HG03095 (cell line): ENCODE measurements at regions not wholly inside any gene's neighbourhood (a gene's known extent, or its start where the extent isn't known, plus 50 kb on each side); places are given as distances from the start of the nearest gene placed in this dataset.

ENCODE experiments used
- ATAC-seq: cut with Tn5 transposase; IDR thresholded peaks from one replicate; pipeline ENCODE4 v1.9.1; 2021; ENCODE audit warnings: moderate library complexity; ENCODE audit not compliant: unreplicated experiment

GRCh38 chr9:85268131-85268530, 473.6 kb downstream of the AGTPBP1 start:
- no peak for ATAC-seq

DNA sequence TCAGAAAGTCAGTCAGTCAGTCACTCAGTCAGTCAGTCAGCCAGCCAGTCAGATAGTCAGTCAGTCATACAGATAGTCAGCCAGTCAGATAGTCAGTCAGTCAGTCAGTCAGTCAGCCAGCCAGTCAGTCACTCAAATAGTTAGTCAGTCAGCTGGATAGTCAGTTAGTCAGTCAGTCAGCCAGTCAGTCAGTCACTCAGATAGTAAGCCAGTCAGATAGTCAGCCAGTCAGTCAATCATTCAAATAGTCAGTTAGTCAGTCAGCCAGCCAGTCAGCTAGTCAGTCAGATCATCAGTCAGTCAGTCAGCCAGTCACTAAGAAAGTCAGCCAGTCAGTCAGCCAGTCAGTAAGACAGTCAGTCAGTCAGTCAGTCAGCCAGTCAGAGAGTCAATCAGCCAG, 477.1 kb downstream of the AGTPBP1 start:
- ATAC-seq, result no peak

DNA sequence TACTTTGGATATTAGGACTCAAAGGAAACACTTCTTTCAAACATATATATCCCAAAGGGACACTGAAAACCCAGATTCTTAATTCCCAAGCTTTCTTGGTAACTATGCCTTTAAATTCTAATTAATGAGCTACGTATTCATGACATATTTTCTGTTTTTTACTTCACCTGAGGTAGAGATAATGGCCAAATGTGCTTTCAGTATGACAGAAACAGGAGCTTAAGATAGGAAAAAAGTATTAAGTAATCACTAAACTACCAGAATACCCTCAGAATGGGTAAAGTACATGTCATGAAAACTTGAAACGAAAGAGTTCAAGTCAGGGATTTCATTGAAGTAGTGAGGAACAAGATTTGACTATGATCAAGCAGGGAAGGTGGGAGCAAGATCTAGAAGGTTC, 478.5 kb downstream of the AGTPBP1 start:
- no peak for ATAC-seq

DNA sequence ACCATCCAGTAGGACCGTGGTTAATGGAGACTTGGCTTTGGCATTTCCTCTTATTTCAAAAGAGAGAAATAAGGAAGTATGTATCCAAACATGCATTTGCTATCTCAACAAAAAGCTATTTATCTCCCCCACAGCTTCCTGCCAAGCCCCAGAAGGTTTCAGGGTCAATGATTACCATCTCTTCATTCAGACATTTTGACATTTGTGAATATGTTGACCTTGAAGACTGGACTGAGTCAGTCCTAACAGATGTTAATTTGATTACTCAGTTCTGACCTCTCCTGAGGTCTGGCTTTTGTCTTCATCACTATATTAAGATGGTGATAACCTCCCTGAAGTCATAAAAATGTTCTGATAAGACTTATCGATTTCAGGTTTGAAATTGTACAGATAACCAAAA, 479.4 kb downstream of the AGTPBP1 start:
- ATAC-seq, result no peak

DNA sequence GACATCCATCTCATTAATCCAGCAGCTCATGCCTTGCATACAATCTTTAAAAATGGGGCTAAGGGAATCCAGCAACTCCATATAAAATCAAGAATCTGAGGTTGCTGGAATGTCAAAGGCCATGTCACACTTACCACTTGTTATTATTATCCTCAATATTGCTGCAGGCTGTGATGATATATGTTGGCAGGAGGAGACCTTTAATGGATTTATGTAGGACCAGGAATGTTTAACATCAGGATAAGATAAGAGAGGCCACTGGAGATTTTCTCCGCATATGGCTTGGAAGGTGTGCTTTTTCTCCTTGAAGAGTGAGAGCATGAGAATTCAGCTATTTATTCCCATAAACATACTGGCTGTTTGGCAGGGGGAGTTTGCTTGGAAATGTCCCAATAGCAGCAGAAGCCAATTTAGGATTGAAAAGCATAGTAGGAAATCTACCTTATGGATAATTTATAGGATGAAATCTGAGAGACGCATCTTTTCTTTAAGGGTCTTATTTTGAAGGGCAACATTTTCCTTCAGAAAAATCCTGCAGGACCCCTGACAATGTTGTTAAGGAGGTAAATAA, 481.4 kb downstream of the AGTPBP1 start:
- ATAC-seq, result no peak

- no peak for ATAC-seq
These were observed 482.9 kb downstream of the AGTPBP1 start for GRCh38 chr9:85258823-85259370.

GRCh38 chr9:85258236-85258635, 483.5 kb downstream of the AGTPBP1 start:
- no peak for ATAC-seq

- no peak for ATAC-seq
These were observed 492.5 kb downstream of the AGTPBP1 start for GRCh38 chr9:85249313-85249621.

- ATAC-seq, result no peak
These were observed 493.0 kb downstream of the AGTPBP1 start for GRCh38 chr9:85248514-85249312.

GRCh38 chr9:85246541-85246940, 495.2 kb downstream of the AGTPBP1 start:
- no peak for ATAC-seq

DNA sequence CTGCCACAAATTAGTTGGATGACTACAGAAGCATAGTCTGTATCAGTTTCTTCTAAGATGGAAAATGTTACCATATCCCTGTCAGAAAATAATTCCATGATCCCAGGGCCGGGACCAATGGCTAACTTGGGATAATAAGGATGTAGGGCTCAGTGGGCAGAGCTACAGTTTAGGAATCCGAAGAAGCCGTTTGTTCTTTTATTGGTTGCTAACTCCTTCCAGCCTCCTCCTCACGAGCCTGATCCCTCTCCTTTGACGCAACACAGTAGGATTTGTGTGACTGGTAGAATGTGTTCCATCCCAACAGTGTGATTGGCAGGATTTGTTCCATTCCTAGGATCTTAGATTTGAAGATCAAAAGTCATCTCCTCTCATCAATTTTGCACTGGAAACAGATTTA, 496.9 kb downstream of the AGTPBP1 start:
- ATAC-seq, result no peak

- ATAC-seq, result no peak
These were observed 497.8 kb downstream of the AGTPBP1 start for GRCh38 chr9:85243977-85244376.

DNA sequence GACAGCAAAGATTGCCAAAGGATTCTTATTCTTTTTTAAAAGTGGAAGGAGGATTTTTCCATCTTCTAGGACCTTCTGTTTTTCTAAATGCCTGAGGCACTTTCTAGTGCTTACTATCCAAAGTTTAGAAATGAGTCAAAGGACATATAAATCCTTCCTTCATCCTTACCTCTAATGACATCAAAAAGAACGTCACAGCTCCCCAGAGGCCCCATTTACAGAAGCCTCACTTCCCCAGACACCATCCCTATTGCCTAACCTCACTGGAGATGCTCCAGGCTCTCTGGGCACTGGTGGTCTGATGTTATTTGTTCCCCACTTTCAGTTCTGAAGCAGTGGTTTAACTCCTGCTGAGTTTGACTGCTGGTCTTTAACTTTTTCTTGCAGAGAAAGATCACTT, 504.3 kb downstream of the AGTPBP1 start:
- ATAC-seq, result no peak

GRCh38 chr9:85230081-85230480, 511.7 kb downstream of the AGTPBP1 start:
- no peak for ATAC-seq

- ATAC-seq, result no peak
These were observed 513.5 kb downstream of the AGTPBP1 start for GRCh38 chr9:85228111-85228855.

DNA sequence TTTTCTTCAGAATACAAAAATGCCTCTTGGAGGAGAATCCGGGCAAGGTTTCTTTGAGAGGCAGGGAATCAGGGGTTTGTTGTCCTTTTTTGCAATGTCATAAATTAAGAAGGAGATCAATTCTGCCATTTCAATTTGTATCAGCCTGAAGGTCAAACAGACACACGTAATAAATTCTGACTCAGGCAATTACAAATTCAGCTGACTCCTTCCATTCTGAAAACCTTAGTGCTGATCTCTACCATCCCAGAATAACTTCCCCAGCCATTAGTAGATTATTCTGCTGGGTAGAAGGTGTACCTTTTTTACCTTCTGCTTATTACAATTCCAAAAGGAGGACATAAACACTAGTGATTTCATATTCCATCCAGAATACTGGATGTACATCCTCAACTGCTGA, 516.6 kb downstream of the AGTPBP1 start:
- ATAC-seq, result no peak

DNA sequence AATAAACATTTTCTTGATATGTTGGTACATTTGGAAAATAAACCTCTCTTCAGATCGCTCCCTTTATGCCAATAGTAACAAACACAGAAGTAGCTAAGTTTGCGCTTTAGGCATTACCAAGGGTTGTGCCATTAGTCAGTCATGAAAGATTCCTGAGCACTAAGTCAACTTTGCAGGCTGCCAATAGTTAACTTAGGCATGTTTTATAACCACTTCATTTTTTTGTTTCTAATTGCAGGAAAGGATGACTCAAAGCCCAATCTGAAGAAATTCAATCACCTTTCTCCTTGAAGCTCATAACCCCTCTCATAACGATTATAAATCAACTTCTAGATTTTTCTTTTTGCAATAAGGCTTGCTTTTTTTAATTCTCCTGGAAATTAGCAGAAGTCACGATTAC, 517.0 kb downstream of the AGTPBP1 start:
- ATAC-seq, result no peak

DNA sequence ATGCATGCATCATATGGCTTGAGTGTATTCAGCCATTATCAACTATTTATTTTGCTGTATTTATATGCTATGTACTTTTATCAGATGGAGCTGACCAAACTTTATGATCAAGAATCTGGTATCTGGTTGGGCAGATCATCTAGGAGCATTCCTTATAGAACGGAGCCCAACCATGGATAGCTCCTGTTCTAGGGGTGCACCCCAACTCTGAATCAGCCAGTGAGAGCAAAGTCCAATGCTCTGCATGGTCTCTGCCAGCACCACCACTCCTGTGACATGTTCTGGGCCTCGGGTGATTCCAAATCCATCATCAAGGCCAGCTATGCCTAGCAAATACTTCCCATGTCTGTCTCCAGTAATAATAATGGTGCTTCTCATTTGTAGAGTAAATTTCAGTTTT, 517.5 kb downstream of the AGTPBP1 start:
- ATAC-seq, result no peak

DNA sequence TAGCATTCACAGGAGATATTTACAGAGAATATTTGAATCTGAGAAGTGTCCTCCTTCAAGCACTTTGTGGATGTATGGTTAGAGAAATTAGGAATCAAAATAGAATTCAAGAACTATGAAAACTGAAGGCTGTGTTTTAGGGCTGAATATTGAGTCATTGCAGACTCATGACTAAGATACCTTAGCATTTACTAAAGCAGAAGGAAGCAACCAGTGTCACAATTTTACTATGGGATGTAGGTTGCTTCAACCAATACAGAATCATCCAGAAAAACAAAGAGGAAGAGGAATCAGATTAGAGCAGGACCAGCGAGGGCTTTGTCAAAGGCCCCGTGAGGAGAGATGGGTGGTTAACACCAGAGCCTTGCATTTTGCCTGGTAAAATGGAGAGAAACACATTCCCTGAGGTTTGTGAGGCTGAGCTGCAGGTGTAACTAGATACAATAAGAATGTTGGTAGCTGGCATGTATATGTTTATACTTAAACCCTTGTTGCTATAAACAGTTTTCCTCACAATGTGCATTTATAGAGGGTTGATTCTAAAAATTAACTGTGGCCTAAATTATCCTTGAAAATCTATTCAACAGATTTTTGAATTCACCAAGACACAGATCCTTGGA, 518.1 kb downstream of the AGTPBP1 start:
- ATAC-seq, result no peak

DNA sequence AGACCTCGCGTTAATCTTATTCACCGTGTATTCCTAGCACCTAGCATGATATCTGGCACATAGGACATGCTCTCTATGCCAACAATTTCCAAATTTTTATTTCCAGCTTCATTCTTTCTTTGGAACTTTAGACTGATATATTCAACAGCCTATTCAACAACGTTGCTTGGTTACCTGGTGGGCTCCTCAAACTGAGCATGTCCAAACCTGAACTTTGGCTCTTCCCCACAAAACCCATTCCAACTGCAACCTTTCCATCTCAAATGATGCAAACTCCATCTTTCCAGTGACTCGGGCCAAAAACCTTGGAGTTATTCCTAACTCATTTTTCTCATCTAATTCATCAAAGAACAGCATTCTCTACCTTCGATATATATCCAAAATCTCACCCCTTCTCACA, 525.2 kb downstream of the AGTPBP1 start:
- ATAC-seq, result no peak

DNA sequence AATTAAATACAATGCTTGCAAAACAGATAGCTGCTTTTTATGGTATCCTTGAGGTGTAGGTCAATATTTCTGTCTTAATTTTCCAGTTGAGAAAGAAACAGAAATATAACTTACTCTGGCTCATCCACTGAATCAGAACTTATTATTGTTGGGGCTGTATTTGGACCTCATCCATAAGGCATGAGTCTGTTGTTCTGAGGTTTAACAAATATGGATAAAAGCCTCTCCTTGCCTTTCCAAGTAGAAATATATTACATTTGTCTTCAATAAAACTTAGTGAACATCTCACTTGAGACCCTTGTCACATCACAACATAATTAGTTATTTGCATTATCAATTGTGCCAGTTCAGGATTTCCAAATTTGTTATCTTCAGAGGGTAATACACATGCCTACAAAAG, 525.8 kb downstream of the AGTPBP1 start:
- no peak for ATAC-seq

- no peak for ATAC-seq
These were observed 526.3 kb downstream of the AGTPBP1 start for GRCh38 chr9:85215416-85215815.
